HCT116 (cell line): ENCODE measurements at regions not wholly inside any gene's neighbourhood (a gene's known extent, or its start where the extent isn't known, plus 50 kb on each side); places are given as distances from the start of the nearest gene placed in this dataset.

Source experiments
- CEBPB ChIP-seq: IDR thresholded peaks from 2 replicates; pipeline ENCODE4 v1.6.1; 2012; ENCODE audit warnings: low read depth
- EZH2 ChIP-seq: fragments of 200-600 bp; sonication (generic); IDR thresholded peaks from 2 replicates; pipeline ENCODE4 v1.6.1; 2017; ENCODE audit warnings: antibody characterized with exemption, mixed run types
- POLR2AphosphoS5 ChIP-seq: IDR thresholded peaks from 2 replicates; pipeline ENCODE4 v1.6.1; 2011; ENCODE audit warnings: mild to moderate bottlenecking, low read depth, low read length, moderate library complexity
- YY1 ChIP-seq: IDR thresholded peaks from 2 replicates; pipeline ENCODE4 v1.6.1; 2011; ENCODE audit warnings: low read length, low read depth, moderate library complexity, mild to moderate bottlenecking; ENCODE audit not compliant: insufficient replicate concordance; ENCODE audit errors: extremely low read depth
- ZNF274 ChIP-seq: fragments of 200-500 bp; sonication (Bioruptor generic); IDR thresholded peaks from 2 replicates; pipeline ENCODE4 v1.6.1; 2014; ENCODE audit warnings: mild to moderate bottlenecking, low read depth, low read length, inconsistent platforms
- TF ChIP-seq, protein P1 (sequence below), 3 experiments: fragments of 200-600 bp in 1 of 3; sonication (generic) in 1 of 3; IDR thresholded peaks in 2 of 3; conservative IDR thresholded peaks in 1 of 3; 2 replicates each; pipeline ENCODE4 v1.5.1; 2012 to 2017; ENCODE audit warnings: low read depth in 2 of 3, low read length in 2 of 3, antibody characterized with exemption in 1 of 3, borderline replicate concordance in 1 of 3, control low read depth in 1 of 3, mild to moderate bottlenecking in 1 of 3, mixed read lengths in 1 of 3, mixed run types in 1 of 3, moderate library complexity in 1 of 3; ENCODE audit not compliant: insufficient read depth in 1 of 3

GRCh38 chr6:88536071-88536625 lies 370.0 kb upstream of the CNR1 start:
- TF ChIP-seq YY1 (no peak), CEBPB (no peak), EZH2 (no peak), POLR2AphosphoS5 (no peak), ZNF274 (no peak)
- TF ChIP-seq, protein P1, sequence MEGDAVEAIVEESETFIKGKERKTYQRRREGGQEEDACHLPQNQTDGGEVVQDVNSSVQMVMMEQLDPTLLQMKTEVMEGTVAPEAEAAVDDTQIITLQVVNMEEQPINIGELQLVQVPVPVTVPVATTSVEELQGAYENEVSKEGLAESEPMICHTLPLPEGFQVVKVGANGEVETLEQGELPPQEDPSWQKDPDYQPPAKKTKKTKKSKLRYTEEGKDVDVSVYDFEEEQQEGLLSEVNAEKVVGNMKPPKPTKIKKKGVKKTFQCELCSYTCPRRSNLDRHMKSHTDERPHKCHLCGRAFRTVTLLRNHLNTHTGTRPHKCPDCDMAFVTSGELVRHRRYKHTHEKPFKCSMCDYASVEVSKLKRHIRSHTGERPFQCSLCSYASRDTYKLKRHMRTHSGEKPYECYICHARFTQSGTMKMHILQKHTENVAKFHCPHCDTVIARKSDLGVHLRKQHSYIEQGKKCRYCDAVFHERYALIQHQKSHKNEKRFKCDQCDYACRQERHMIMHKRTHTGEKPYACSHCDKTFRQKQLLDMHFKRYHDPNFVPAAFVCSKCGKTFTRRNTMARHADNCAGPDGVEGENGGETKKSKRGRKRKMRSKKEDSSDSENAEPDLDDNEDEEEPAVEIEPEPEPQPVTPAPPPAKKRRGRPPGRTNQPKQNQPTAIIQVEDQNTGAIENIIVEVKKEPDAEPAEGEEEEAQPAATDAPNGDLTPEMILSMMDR (IDR thresholded peaks at IDR 0.05 in 2 of 3, conservative IDR thresholded peaks at IDR 0.05 in 1 of 3; ENCODE audit: borderline replicate concordance in 1 of 3, insufficient read depth in 1 of 3, low read depth in 2 of 3, low read length in 2 of 3) = no peak
